ENCODE measurements at regions not wholly inside any gene's neighbourhood (a gene's known extent, or its start where the extent isn't known, plus 50 kb on each side); places are given as distances from the start of the nearest gene placed in this dataset.
"Not testable (repeated sequence)": the region's sequence is repeated elsewhere in the genome, so short reads cannot be mapped to it uniquely, and the experiment has no call there.

- DNase-seq (ENCODE audit: extremely low read depth, low read depth, low spot score): no peak
Measured at GRCh38 chr4:104549736-104550135, 55.0 kb upstream of the CXXC4 start.

GRCh38 chr4:104559502-104559901, 64.8 kb upstream of the CXXC4 start:
- DNase-seq (ENCODE audit: extremely low read depth, low read depth, low spot score): no peak

GRCh38 chr4:104571341-104571740, 76.6 kb upstream of the CXXC4 start:
- no peak for DNase-seq (ENCODE audit: extremely low read depth, low read depth, low spot score)

GRCh38 chr4:104574371-104574770, 79.7 kb upstream of the CXXC4 start:
- no peak for DNase-seq (ENCODE audit: extremely low read depth, low read depth, low spot score)

GRCh38 chr4:104575278-104575677, 80.6 kb upstream of the CXXC4 start:
- DNase-seq (ENCODE audit: extremely low read depth, low read depth, low spot score): no peak

GRCh38 chr4:104577405-104577804, 82.7 kb upstream of the CXXC4 start:
- no peak for DNase-seq (ENCODE audit: extremely low read depth, low read depth, low spot score)

GRCh38 chr4:104581476-104581875, 86.8 kb upstream of the CXXC4 start:
- DNase-seq (ENCODE audit: extremely low read depth, low read depth, low spot score): not testable (repeated sequence)

GRCh38 chr4:104582056-104582455, 87.4 kb upstream of the CXXC4 start:
- not testable (repeated sequence) for DNase-seq (ENCODE audit: extremely low read depth, low read depth, low spot score)

DNA sequence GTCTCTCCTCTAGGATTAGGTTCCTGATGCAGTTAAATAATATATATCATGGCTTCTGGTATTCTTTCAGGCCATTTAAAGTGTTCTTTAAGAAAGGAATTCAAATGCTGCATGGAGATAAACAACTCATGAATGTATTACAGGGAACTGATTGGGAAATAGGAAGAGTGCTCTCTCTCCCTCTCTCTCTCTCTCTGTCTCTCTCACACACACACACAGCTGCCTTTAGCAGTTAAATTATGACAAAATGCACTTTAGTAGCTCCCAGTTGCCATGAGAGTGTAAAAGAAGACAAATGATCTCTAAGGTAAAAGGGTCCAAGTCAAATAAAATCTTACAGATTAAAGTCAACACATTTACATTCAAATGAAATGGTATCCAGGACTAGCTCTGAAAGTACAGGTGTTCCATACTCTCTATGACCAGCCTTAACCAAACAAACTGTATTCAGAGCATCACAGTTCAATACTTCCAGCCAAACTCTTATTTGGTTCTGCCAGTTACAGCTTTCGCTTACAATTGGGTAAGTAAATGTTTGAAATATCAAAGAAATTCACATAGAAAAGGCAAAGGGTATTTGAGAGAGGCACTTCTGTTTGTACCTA, 94.7 kb upstream of the CXXC4 start:
- no peak for DNase-seq (ENCODE audit: extremely low read depth, low read depth, low spot score)

- DNase-seq (ENCODE audit: extremely low read depth, low read depth, low spot score): no peak
Measured at GRCh38 chr4:104591510-104591911, 96.8 kb upstream of the CXXC4 start.

- DNase-seq (ENCODE audit: extremely low read depth, low read depth, low spot score): no peak
Measured at GRCh38 chr4:104592183-104592582, 97.5 kb upstream of the CXXC4 start.

DNA sequence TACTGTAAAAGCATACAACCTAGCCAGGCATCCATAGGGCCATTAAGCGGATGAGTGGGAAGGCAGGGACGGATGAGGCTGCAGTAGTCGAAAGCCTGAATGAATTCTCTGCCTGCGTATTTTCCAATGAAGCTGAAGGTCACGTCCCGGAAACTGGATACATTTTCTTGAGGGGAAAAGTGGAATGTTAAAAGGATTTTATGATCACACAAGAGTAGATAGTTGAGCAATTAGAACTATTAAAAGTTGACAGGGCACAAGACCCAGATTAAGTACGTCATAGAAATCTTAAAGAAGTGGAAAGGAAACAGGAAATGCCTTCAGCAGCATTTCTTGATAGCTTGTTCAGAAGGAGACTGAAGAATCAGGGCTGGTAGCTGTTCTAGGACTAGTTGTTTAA, 98.3 kb upstream of the CXXC4 start:
- DNase-seq (ENCODE audit: extremely low read depth, low read depth, low spot score): no peak

DNA sequence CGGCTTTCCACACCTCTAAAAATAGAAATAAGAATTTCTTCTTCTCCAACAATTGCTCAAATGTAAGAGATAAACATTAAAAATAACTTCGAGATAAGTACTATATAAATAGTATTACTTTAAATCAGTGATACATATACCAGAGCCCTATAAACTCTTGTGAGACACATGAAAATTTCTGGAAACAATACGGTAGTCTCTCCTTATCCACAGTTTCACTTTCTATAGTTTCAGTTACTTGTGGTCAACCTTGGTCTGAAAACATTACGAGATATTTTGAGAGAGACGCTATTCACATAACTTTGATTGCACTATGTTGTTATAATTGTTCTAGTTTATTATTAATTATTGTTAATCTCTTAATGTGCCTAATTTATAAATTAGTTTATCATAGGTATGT, 101.5 kb upstream of the CXXC4 start:
- DNase-seq (ENCODE audit: extremely low read depth, low read depth, low spot score): no peak

DNA sequence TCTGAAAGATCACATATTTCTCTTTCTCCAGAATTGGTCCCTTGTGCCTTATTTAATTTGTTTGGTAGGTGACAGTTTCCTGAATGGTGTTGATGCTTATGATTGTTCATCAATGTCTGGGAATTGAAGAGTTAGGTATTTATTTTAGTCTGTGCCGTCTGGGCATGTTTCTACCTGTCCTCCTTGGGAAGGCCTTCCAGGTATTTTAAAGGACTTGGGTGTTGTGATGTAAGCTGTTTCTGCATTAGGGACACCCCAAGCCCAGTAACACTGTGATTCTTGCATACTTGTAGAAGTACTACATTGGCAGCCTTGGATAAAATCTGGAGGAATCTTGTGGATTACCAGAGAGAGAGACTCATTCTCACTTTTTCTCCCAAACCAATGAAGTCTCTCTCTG, 120.8 kb upstream of the CXXC4 start:
- DNase-seq (ENCODE audit: extremely low read depth, low read depth, low spot score): no peak

GRCh38 chr4:104615926-104616325, 121.2 kb upstream of the CXXC4 start:
- DNase-seq (ENCODE audit: extremely low read depth, low read depth, low spot score): no peak

DNA sequence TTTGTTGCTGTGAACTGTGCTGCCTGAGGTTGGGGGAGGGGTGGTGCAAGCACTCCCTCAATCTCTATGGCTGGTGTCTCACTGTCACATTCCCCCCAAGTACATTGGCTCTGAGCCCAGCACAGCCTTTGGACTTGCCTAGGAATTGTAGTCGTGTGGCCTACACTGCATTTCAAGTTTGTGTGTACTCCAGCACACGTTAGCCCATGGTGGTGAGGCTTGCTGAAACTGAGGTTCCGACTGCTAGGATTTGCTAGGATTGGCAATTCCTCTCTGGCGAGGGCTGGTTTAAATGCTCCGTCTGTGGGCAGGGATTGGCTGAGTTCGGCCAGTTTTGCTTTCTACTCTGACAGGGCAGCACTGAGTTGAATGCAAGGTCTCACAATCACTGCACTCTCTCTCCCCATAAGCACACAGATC, 121.7 kb upstream of the CXXC4 start:
- DNase-seq (ENCODE audit: extremely low read depth, low read depth, low spot score): no peak

GRCh38 chr4:104625706-104626105, 131.0 kb upstream of the CXXC4 start:
- DNase-seq (ENCODE audit: extremely low read depth, low read depth, low spot score): no peak

DNA sequence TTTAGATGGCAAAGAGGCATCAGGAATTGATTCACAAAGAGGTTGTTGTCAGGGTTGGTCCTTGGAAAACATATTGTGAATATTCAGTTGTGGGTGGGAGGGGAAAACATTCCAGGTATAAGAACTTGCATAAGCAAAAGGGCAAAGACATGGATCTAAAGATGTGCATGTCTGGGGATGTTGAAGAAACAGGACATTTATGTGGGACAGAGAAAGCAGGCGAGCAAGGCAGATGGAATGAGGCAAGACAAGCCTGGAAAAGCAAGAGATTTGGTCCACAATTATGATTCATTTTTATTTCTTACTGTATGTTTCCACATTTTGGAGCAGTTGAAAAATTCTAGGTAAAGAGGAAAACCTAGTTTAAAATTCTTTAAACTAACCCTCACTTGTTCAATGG, 134.9 kb upstream of the CXXC4 start:
- no peak for DNase-seq (ENCODE audit: extremely low read depth, low read depth, low spot score)

- no peak for DNase-seq (ENCODE audit: extremely low read depth, low read depth, low spot score)
Measured at GRCh38 chr4:104630272-104630671, 135.6 kb upstream of the CXXC4 start.

- DNase-seq (ENCODE audit: extremely low read depth, low read depth, low spot score): no peak
Measured at GRCh38 chr4:104631000-104631399, 136.3 kb upstream of the CXXC4 start.

GRCh38 chr4:104641418-104641817, 146.7 kb upstream of the CXXC4 start:
- DNase-seq (ENCODE audit: extremely low read depth, low read depth, low spot score): no peak

- no peak for DNase-seq (ENCODE audit: extremely low read depth, low read depth, low spot score)
Measured at GRCh38 chr4:104642521-104642920, 147.8 kb upstream of the CXXC4 start.

DNA sequence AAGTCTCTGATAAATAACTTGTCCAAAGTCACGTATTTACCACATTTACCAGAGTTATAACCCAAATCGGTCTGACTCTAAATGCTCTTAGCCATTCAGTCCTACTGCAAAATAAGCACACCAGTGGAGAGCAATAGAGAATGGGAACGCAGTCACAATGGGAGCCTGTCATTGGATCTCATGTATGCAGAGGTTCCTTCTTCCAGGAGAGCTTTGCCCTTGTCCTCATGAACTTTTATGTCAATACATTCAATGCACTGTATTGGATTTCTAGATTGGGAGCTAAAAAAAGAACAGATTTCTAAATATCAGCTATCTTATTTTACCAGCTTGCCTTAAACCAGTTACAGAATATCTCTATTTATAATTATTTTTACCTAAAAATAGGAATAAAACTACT, 149.1 kb upstream of the CXXC4 start:
- no peak for DNase-seq (ENCODE audit: extremely low read depth, low read depth, low spot score)
